IPS DF 4.7 (cell line): ENCODE measurements at regions not wholly inside any gene's neighbourhood (a gene's known extent, or its start where the extent isn't known, plus 50 kb on each side); places are given as distances from the start of the nearest gene placed in this dataset.

Source experiments
- DNase-seq: peaks from one replicate; pipeline ENCODE4 v3.0.0-alpha.2; 2013; ENCODE audit warnings: low spot score; ENCODE audit errors: extremely low read depth

DNA sequence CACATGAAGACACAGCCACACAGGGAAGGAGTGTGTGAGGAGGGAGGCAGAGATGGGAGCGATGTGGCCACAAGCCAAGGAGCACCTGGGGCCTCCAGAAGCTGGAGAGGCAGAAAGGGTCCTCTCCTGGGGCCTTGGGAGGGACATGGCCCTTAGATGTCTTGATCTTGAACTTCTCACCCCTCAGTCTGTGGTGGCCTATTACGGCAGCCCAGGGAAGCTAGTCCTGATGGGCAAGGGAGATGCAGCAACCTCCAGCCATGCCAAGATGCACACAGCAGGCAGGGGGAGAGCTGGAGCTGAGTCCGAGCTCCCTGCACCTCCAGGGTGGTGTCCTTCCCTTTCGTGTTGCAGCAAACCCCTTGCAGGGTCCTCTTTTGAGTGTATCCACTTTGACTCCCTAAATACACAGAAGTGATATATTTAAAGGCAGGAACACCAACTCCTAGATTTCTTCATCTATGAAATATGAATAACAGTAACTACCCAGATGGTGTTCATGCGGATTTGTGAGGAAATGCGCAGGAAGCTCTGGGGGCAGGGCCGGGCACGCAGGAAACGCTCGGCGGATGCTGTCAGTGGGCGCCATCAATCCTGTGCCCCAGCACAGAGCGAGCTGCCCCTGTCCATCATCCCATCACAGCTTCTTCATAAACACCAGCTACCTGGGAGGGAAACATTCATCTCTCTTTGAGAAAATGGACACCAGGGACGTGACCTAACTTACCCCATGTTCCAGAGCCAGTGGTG, 230.4 kb upstream of the MYT1L start:
- DNase-seq = no peak

DNA sequence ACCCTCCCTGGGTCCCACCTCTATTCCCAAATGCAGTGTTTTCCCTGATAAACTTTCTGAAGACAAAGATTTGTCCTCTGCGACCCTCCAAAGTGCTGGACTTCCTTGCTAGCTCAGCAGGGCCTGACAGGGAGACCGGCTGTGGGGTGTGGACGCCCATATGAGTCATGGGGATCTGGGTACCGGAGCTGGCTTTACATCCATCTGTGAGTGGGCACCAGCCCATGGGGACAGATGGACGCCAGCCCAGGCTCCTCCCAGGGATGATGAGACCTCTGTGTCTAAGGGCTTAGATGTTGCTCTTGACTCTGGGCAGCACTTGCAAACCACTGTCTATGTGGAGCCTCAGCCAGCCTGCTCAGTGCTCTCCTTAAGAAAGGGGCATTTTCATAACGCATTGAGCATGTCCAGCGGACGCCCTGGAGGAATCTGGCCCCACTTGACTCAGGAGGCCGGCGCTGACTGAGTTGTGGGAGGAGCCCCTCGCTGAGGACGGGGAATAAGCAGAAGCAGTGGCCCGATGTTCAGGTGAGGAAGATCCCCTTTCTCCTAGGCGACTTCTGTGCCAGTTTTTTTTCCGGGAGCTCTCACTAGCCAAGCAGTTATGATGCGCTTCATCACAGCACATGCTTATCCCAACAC, 229.4 kb upstream of the MYT1L start:
- no peak for DNase-seq

DNA sequence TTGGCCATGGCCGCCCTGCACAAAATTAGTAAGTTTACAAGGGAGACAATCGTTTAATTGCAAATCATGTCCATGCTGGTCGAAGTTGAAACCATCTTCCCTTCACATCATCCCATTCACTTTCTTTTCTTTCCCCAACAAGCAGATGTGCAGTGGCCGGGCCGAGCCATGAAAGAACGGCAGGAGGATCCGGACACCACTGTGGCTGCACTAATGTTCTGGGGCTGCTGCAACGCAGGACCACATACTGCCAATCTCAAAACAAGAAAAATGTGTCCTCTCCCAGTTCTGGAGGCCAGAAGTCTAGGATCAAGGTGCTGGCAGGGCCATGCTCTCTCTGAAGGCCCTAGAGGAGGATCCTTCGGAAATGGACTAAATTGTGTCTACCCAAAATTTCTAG, 227.4 kb upstream of the MYT1L start:
- no peak for DNase-seq

DNA sequence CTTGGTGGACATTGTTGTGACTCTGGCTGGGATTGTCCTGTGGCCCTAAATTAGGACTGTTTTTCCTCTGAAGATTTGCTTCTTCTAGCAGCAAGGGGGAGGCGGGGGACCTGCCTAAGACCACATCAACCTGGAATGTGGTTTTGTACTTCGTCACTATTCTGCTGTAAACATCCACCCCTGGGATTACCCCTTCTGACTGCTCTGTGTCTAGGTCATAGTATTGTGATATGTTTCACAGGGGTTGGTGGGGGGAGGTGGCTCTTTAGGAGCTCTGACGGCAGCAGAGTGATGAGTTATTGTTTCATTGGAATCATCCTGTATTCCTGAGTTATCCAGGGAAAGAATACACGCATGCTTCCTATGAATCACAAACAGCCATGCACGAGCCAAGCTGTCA, 226.4 kb upstream of the MYT1L start:
- DNase-seq = no peak

DNA sequence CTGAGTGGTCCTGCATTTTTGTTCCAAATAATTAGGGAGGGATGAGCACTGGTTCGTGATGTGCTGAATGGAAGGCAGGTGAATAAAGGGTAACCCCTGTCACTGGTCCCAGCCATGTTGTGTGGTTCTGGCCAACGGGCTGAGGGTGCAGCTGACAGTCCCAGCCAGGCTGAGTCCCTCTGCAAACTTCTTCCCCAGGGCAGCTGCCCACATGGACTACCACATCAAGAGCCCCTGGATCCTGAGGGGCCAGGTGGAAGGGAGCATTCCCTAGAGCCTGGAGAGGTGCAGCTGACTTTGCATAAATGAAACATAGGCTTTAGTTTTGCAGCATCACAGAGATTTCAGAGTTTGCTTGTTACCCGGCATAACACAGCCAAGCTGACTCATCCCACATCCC, 219.8 kb upstream of the MYT1L start:
- DNase-seq = no peak

DNA sequence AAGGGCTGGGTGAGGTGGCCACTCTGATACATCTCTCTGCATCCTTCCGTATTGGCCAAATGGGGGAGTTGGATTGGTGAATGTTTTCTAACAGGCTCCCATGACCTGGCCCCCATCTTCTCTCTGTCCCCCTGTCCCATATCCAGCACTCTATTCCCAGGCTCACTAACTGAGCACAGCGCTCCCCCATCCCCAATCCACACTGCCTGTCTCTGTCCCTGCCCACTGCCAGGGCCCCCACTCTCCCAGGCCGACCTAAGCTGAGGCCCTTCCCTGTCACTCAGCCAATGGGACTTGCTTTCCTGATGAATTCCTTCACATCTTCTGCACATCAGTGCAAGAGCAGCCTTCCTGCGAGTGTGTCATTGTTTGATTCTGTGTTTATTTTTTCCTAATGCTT, 216.8 kb upstream of the MYT1L start:
- DNase-seq = no peak

DNA sequence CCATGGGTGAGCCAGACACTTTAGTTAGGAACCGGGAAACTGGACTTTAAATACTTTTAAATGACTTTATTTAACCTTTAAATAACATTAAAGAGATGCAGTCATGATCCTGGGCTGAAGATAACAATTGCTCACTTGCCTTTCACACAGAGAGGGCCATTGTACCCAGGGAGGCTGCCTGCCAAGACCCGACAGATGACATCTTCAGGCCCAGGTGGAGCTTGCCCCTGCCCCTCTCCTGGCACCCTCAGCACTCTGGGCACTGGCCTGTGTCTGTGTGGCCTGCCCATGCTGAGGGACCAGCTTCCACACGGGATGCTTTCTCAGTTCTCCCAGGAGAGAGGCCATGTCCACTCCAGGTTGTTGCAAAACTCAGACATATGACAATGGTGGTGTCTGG, 216.4 kb upstream of the MYT1L start:
- no peak for DNase-seq

DNA sequence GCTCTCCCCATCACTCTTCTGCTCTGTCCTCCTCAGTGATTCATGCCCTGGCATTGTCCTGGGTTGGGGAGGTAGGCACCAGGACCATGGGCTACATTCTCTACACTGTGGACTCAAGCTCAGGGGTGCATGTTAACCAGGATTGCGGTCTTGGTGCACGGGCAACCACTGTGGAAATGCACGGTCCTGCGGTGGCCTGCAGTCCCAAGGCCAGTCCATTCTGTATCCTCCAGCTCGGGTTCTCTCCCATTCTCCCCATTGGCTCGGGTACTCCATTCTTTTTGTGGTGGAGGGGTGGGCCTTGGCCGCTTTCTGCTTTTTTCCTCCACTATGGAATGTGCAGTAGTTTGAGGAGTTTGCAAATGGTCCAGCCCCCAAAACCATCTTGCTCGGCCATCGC, 215.0 kb upstream of the MYT1L start:
- DNase-seq = no peak

DNA sequence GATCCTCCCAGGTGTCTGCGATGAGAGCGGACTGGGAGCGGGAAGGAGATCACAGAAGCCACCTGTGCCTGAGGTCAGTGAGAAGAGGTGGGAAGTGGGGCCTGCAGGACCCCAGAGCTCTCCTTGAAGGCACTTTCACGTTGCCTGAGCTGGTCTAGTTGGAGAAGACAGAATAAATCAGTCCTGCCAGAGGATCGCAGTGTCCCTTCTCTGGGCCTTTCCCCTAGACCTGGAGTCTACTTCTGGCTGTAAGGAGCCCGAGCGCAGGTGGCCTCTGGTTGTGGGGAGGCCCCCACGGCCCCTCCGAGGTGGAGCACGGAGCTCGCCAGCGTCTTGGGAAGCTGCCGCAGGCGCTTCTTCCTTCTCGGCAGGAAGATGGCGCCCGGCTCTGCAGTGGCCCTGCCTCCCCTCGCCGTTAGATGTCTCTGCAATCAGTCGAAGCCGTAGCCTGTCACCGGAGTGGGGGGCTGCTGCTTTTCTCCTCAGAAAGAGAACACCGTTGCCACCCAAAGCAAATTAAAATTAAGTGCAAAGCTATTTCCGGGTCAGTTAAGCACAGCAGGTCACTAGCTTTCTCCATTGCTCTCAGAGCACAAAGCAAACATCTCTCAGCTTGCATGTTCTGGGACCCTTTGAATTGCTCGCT, 212.0 kb upstream of the MYT1L start:
- peak; percentile 19 for DNase-seq

DNA sequence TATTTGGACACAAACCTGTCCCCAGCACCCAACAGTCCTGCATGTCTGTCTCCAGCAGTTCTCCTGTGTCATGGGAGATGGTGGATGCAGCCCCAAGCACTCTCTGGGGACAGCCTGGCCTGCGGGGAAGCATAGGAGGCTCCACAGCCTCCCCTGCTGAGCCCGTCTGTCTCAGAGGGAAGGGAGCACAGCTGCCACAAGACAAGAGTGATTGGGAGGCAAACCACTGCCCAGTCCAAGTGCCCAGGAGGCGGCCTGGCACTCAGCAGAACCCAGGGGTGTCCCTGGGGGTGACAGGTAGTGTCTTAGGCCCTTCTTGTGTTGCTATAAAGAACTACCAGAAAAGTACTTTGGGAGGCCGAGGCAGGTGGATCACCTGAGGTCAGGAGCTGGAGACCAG, 211.2 kb upstream of the MYT1L start:
- no peak for DNase-seq

DNA sequence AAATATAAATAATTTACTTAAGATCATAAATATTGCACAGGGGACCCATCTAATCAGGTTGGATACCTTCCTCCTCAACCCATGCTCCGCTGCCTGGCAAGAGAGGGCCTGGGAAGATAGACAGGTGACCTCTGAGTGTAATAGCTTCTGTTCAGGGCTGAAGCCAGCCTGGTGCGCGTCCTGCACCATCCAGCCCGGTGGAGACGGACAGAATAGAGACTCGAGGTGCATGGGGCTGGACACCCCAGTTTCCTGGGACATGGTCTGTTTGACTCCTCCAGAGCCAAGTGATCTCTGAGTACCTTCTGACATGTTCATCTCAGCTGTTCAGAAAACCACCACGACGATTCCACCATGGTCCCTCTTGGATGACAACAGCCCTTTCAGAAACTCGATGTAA, 209.3 kb upstream of the MYT1L start:
- no peak for DNase-seq

DNA sequence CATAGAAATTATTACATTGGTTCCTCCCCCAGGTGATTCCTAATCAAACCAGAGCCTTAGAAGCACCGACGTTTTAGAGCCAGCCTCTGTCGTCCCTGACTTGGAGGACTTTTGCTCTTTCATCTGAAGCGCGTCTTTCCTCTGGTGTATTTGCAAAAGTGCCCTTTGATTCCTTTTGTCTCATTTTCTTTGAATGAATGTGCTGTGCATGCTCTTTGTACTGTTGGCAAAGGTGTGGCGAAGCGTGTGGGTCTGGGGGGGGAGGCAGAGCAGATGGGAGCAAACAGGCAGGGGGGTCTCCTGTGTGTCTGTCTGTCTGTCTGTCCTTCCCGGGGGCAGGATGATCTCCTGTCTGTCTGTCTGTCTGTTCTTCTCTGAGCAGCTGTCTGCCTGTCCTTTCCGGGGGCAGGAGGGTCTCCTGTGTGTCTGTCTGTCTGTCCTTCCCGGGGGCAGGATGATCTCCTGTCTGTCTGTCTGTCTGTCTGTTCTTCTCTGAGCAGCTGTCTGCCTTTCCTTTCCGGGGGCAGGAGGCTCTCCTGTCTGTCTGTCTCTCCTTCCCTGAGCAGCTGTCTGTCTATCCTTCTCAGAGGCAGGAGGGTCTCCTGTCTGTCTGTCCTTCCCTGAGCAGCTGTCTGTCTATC, 205.5 kb upstream of the MYT1L start:
- no peak for DNase-seq

DNA sequence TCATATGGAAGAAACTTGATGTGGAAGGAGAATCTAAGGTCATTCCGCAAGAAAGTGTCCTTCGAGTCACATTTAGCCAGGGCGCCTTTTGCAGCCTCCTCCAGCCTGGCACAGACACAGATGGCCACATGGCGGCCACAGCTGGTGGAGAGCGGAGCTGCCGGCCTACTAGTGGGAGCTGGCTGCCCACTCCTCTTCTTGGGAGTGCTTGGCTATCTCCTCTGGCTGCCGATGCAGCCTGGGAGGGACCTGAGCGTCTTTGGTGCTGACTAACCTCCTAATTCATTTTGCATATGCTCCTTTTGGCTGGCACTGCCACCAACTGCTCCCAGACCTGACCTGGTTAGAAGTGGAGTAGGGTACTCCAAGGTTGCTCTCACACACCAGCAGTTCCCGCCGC, 199.3 kb upstream of the MYT1L start:
- DNase-seq = no peak

DNA sequence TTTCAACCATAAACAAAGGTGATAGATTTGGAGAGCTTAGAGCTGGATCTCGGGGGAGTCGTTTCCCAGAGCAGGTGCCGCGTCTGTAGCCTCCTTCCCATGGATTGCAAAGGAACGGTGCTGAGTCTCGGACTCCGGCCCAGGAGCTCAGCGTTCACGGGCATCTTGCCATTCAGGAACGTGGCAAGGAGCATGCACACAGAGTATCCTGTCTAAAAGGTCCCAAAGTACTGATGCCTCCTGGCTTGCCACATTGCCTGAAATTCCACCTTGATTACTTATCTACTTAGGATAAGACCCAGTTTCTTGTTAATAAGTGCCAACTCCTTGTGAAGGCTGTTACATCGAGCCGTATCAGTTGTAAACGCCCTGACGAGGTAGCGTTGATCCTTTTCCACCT, 197.8 kb upstream of the MYT1L start:
- DNase-seq = no peak

DNA sequence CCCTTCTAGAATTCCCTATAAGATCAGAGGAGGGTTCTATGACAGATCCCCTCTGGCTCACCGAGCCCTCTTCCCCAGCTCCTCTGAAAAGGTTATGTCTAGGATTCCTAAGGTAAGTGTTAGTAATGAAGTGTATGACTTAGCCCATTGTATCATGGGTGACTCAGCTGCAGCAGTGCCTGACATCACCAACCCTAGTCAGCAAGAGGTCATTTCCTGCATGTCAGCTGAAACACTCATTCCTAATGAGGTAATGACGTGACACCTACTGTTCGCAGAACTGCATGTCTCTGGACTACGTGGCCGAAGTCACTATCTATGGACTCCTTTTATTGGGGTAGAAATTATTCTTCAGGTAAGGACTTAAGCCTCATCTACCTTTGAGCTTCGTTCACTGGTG, 196.1 kb upstream of the MYT1L start:
- no peak for DNase-seq

DNA sequence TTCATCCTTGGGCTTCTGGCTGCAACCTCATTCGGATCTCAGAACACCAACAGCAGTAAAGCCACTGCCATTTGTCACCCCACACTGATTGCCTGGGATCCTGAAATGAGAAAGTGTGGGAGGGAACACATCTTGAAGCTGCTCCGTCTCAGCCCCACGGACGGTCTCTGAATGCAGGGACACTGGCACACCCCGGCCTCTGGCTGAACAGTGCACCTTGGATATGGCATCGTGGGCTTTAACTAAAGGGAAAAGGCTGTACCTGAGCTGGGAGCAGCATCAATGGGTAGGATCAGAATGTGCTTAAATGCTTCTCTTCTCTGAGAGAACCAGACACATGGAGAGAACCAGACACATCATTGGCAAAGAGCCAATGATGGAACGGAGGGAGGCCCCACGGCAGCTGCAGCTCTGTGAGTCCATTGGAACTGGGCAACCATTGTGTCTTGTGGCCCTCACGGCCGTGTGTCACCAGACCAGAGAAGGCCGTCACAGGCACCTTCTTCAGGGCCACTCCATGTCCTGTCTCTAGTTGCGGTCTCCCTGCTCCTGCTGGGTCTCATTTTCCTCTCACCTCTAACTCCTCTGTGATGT, 193.4 kb upstream of the MYT1L start:
- no peak for DNase-seq

DNA sequence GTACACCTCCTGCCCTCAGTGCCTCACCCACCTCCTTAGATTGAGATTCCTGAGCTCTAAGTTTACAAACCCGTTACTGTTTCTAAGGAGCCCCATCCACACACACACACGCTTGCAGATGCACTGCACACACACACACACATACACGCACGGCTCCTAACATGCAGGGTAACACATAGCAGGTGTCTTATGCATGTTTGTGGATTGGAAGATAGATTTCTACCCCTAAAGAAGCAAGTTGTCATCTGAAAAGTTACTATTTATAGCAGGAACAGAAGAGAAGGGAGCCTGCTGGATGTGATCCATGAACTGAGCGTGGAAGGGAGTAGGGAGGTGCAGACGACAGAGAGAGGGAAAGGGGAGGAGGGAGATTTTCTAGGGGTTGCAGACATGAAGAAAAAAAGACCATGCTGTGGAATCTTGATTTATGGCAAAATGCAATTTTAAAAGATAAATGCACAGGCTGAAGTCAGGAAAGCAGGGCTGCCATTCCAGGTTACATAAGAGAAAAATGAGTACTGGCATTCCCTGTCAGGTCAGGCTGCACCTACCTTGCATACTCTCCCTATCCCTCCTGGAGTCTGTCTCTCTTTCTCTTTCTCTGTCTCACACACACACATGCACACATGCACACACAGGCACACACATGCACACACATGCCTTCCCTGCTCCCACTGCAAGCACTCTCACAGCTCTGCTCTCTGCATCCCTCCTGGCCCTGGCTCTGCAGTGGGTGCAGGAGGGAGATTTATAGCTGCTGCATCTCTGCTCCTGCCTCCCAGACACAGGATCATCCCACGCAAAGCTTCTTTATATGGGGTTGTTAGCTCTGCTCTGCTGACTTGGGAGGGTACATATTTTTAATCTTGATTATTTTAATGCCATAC, 192.6 kb upstream of the MYT1L start:
- DNase-seq = no peak

DNA sequence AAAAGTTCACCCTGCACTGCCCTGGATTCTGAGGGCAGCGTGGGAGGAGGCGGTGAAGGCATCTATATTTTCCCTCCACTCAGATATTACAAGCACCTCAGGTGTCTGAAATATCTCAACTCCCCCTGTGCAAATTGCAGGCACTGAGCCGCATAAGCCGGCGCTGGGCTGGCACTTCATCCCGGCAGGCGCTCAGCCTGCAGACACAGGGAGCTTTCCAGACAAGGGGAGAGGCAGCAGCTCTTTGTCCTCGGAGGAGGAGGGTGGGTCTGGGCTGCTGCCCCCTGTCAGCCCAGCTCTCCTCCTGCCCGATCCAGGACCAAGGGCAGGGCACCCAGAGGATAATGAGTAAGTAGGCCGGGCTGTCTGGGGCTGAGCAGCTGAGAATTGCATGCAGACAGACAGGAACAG, 189.3 kb upstream of the MYT1L start:
- no peak for DNase-seq

DNA sequence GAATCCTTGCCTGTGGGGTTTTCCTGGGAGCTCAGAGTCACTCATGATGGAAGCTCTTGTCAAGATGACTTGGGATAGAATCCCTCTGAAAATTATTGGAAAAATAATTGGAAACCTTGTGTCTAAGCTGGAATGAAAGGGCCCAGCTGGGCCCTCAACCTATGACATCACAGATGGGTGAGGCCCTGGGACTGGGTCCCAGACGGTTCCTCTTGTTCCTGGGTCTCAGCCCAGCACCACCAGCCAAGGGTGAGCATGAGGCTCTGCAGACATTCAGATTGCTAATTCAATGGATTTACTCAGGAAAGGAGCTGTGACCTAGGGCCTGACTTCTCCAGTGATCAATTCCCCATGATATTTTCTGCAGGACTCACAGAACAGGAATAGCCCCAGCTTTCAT, 188.3 kb upstream of the MYT1L start:
- no peak for DNase-seq

DNA sequence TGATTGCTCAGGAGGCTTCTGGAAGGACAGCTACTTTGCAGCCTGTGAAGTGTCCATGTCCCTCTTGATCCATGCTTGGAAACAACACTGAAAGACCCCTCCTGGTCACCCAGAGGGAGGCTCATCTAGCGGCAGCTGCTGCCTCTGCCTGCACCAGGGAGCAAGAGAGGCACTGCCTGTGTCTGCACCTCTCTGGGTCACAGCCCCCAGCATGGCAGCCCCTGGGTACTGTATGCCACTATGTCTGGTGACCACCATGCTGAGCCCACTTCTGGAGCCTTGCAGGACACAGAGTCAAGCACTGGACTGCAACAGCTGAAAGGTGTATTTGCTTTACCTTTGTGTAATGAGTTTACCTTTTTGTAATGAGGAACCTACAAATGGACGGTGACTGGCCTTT, 186.3 kb upstream of the MYT1L start:
- DNase-seq = no peak

DNA sequence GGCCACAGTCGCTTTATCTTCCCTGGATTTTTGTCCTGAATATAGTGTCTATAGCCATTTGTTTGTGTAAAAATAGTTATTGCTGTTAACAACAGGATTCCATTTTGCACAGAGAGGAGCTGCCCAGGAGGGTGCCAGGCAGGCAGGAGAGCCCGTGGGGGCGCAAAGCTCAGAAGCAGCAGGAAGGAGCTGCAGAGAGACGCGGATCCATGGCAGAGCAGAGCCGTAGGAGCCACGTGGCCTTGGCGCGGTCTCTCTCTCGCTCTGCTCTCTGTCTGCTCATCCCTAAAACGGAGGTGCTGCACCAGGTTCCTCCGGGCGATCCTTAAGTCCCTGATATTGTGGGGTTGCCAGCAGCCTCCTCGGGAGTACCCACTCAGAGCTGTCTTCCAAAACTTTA, 185.3 kb upstream of the MYT1L start:
- no peak for DNase-seq
